Subcutaneous abdominal adipose tissue (tissue), 5 donors: ENCODE measurements at regions not wholly inside any gene's neighbourhood (a gene's known extent, or its start where the extent isn't known, plus 50 kb on each side); places are given as distances from the start of the nearest gene placed in this dataset.
"Not testable (repeated sequence)": the region's sequence is repeated elsewhere in the genome, so short reads cannot be mapped to it uniquely, and the experiment has no call there.

Experiments used
- H3K27ac ChIP-seq: one replicate; pipeline ENCODE4 v1.7.0; 2013; ENCODE audit warnings: low read depth, mild to moderate bottlenecking, inconsistent platforms, low read length, moderate library complexity
- H3K27me3 ChIP-seq, 5 donors: one replicate each; pipeline ENCODE4 v1.7.0; 2013; ENCODE audit warnings: low read length in 5 of 5, inconsistent platforms in 1 of 5; ENCODE audit not compliant: control insufficient read depth in 5 of 5, insufficient read depth in 4 of 5
- H3K36me3 ChIP-seq, 5 donors: one replicate each; pipeline ENCODE4 v1.7.0; 2013; ENCODE audit warnings: low read length in 5 of 5; ENCODE audit not compliant: control insufficient read depth in 5 of 5, insufficient read depth in 5 of 5
- H3K4me1 ChIP-seq, 5 donors: one replicate each; pipeline ENCODE4 v1.7.0; 2013; ENCODE audit warnings: low read length in 5 of 5, mild to moderate bottlenecking in 3 of 5, moderate library complexity in 1 of 5; ENCODE audit not compliant: control insufficient read depth in 5 of 5, insufficient read depth in 5 of 5
- H3K4me3 ChIP-seq, 5 donors: one replicate each; pipeline ENCODE4 v1.7.0; 2013; ENCODE audit warnings: low read length in 5 of 5, low read depth in 1 of 5
- H3K9ac ChIP-seq, 5 donors: one replicate each; pipeline ENCODE4 v1.7.0; 2013; ENCODE audit warnings: low read length in 5 of 5, mild to moderate bottlenecking in 4 of 5, moderate library complexity in 3 of 5
- H3K9me3 ChIP-seq, 5 donors: one replicate each; pipeline ENCODE4 v1.7.0; 2013; ENCODE audit warnings: low read length in 5 of 5; ENCODE audit not compliant: control insufficient read depth in 5 of 5
- donor health status: healthy.
- donor health status: healthy.
- donor health status: healthy.
- donor health status: healthy.
- donor health status: healthy.

DNA sequence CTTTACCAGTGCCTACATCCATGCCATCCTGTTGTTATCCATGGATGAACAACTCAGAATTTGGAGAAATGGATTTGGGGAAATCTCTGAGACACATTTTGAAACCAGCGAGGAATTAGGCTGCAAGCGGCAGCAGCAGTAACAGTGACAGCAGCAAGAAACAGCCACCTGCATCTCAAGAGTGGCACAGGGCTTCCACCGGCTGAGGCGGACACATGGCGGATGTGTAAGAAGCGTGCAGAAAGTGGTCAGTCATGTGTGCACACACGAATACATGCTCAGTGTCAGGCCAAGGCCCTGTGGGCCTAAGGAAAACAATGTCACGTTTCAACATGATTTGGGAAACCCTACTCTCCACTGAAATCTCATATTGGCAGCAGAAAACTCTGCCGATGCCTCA, 344.0 kb downstream of the ANAPC1 start:
- H3K4me3 ChIP-seq, H3K27me3 ChIP-seq, H3K4me1 ChIP-seq, H3K9me3 ChIP-seq, H3K36me3 ChIP-seq, H3K27ac ChIP-seq, H3K9ac ChIP-seq: not testable (repeated sequence)

DNA sequence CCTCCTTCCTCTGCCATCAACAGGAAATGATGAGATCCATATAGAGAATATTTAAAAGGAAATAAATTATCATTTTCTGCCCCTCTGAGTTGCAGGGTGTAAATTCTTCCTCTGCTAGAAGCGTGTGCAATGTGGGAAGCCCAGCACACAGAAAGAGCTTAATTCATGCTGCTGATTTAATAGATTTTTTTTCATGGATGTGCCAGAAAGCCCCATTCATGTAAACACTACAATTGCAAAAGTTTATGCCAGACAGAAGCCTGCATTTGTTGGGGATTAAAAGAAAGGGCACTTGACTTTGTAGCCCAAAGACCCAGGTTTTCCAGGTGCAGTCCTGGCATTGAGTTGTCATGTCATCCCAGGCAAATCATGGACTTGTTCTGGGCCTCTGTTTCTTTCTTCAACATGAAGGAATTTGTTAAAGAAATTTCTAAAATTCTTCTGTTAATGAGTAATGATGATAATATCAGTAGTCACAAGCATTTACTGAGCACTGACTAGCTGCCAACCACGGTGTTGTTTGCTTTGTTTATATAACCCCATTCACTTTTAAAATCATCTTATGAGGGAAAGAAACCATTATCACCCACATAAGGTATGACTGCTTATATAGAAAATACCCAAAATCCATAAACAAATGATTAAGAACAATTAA, 341.7 kb downstream of the ANAPC1 start:
- H3K9ac ChIP-seq, H3K9me3 ChIP-seq, H3K4me1 ChIP-seq, H3K4me3 ChIP-seq, H3K36me3 ChIP-seq, H3K27me3 ChIP-seq, H3K27ac ChIP-seq: not testable (repeated sequence)

DNA sequence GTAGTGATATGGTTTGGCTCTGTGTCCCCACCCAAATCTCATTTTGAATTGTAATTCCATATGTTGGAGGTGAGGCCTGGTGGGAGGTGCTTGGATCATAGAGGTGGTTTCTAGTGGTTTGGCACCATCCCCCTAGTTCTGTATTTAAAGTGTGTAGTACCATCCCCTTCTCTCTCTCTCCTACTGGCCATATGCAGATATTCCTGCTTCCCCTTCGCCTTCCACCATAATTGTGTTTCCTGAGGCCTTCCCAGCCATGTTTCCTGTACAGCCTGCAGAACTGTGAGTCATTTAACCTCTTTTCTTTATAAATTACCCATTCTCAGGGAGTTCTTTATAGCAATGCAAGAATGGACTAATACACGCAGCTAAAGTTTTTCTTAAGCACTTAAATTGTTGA, 340.0 kb downstream of the ANAPC1 start:
- not testable (repeated sequence) for H3K36me3 ChIP-seq, H3K4me3 ChIP-seq, H3K9ac ChIP-seq, H3K9me3 ChIP-seq, H3K4me1 ChIP-seq, H3K27me3 ChIP-seq, H3K27ac ChIP-seq

DNA sequence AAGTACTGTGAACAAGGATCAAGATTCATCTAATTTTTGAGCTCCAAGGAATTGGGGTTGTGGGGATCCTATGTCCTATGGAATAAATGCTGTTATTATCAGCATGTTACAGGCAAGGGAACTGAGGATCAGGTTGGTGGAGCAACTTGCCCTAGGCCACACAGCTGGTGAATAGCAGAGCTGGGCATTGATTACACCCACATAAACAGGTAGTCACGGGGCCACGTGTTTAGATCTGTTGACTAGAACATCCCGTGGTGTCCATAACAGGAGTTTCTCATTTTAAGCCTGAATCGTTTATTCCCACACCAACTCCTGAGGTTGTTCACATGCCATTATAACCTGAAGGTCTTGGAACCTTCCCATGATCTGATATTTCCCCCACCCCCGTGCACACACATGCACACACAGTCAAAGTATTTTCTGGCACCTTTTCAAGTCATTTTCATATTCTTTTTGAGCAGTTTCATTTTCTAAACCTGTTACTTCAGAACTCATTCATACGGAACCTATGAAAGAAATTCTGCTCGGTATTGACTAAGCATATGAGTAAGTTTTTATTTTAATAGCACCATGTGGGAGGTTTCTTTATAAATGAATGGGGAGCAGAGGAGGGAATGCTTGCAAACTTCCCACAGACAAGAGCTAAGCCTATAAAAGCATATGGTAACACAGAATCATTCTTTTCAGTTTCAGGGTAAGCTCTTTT, 338.1 kb downstream of the ANAPC1 start:
- not testable (repeated sequence) for H3K9ac ChIP-seq, H3K27ac ChIP-seq, H3K4me3 ChIP-seq, H3K27me3 ChIP-seq, H3K9me3 ChIP-seq, H3K4me1 ChIP-seq, H3K36me3 ChIP-seq

DNA sequence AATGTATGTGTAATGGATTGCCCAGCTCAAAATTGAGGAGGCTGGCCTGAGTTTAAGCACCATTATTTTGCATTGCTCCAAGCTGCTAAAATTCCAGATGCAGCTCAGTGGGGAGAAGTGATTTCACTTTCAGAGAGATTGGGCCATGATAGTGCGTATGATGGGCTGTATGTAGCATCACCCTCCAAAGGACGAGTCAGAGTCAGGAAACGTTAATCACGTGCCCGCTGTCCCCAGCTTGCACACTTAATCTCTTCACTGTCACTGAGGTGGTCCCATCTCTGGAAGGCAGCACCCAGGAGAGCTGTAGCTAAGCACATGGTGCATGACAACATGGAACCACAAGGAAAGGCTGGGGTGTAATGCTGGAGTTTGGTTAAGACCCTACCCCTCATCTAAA, 337.4 kb downstream of the ANAPC1 start:
- H3K9ac ChIP-seq, H3K4me1 ChIP-seq: not testable (repeated sequence)

DNA sequence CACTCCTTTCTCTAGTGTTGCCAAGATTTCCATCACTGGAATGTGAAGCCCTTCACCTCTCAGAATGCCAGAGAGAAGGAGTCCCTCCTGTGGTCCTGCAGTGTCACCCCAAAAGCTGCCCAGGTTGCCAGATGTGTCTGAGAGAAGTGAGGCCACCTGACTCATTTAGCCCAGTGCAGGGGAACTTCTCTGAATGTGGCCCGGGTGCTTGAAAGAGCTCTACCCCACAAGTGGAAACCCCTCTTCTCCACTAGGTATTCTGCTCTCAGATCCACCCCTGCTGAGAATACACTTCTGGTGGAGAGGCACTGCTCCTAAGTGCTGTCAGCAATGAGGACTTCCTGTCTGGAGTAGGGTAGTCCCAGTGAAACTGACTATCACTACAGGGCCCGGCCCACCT, 334.8 kb downstream of the ANAPC1 start:
- H3K27ac ChIP-seq, H3K9me3 ChIP-seq, H3K4me3 ChIP-seq, H3K27me3 ChIP-seq, H3K4me1 ChIP-seq, H3K36me3 ChIP-seq, H3K9ac ChIP-seq: not testable (repeated sequence)

More for the DNA sequence above, 337.4 kb downstream of the ANAPC1 start:
- not testable (repeated sequence) for H3K27me3 ChIP-seq, H3K9me3 ChIP-seq, H3K36me3 ChIP-seq, H3K4me3 ChIP-seq, H3K27ac ChIP-seq

DNA sequence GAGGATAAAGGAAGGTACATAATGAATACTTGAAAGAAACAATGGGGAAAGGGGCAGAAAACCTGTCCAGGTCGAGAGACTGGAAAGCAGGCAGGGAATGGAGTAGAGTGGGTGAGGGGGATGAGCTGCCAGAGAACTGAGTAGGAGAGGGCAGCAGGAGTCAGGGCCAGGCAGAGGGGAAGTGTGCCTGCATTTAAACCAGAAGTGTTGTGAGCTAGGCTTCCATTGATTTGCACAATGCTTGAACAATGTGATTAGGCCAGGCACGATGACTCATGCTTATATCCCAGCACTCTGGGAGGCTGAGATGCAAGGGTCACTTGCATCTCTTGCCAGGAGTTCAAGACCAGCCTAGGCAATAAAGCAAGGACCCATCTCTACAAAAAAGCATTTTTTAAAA, 332.6 kb downstream of the ANAPC1 start:
- not testable (repeated sequence) for H3K27ac ChIP-seq, H3K36me3 ChIP-seq, H3K4me1 ChIP-seq, H3K4me3 ChIP-seq, H3K9me3 ChIP-seq, H3K9ac ChIP-seq, H3K27me3 ChIP-seq

DNA sequence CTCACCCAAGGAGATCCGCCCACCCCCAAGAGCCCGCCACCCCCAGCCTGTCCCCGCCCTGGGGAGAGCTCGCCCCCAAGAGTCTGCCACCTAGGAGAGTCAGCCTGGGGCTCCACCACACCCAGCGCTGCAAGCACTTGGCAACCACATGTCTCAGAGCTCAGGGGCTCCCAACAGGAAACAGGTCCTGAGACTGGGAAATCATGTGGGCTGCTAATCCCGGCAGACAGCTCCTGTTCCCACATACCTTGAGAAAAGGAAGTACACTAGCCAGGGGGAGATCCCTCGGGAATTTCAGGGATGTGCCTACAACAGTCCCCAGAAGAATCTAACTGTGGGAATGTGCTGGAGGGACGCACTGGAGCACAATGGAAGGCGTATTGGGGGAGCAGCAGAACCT, 331.4 kb downstream of the ANAPC1 start:
- not testable (repeated sequence) for H3K9me3 ChIP-seq, H3K27ac ChIP-seq, H3K36me3 ChIP-seq, H3K4me3 ChIP-seq, H3K9ac ChIP-seq, H3K27me3 ChIP-seq, H3K4me1 ChIP-seq

DNA sequence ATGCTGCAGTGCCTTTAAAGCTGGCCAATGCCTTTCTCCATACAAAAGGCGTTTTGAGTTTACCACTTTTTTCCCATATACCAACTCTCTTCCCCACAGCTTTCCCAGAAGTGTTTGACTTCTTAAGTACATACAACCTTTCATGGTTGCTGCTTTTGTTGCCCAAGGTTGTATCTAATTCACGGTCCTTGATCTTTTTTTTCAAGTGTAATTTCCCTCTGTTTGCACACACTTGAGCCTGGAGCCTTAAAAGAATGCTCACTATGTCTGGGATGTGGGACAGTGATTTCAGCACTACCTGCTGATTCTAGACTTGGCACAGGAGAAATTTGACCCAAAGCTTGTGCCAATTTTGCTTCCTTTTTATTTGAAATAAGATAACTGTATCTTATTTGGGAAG, 324.7 kb downstream of the ANAPC1 start:
- H3K4me3 ChIP-seq, H3K27me3 ChIP-seq, H3K36me3 ChIP-seq, H3K9ac ChIP-seq, H3K27ac ChIP-seq, H3K4me1 ChIP-seq, H3K9me3 ChIP-seq: not testable (repeated sequence)

DNA sequence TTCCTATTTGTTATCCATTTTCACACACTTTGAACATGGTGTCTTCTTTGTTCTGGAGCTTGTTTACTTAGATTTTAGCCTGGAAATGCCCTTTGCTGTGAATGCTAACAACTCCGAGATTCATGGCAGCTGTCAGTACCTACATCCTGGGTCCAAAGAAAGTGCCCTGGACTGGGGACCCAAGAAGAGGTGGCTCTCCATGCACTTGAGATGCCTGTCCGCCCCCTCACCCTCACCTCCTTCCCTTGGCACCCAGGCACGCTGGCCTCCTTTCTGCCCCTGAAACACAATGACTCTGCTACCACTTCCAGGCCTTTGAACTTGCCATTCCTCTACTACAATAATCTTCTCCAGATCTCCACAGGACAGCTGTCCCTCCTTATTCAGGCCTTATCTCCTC, 324.2 kb downstream of the ANAPC1 start:
- not testable (repeated sequence) for H3K27me3 ChIP-seq, H3K27ac ChIP-seq, H3K9me3 ChIP-seq, H3K4me1 ChIP-seq, H3K36me3 ChIP-seq, H3K4me3 ChIP-seq, H3K9ac ChIP-seq

DNA sequence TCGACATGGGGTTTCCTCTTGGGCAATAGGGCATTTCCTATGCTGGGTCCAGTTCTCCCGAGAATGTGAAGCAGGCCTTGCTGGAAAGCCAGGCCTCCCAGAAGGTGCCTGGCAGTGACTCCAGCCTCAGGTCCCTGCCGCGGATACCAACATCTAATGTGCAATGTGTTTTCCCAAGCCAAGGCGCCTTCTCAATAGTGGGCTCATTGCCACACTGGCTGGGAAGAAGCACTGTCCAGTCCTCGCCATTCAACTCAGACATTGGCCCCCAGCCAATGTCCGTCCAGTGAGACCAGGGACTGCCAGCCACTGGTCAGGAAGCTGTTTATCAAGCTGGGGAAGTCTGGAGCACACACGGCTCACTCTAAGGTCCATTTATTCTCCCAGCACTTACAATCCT, 317.9 kb downstream of the ANAPC1 start:
- H3K4me1 ChIP-seq, H3K27ac ChIP-seq, H3K27me3 ChIP-seq, H3K4me3 ChIP-seq, H3K9ac ChIP-seq, H3K9me3 ChIP-seq, H3K36me3 ChIP-seq: not testable (repeated sequence)
